ENCODE measurements at regions not wholly inside any gene's neighbourhood (a gene's known extent, or its start where the extent isn't known, plus 50 kb on each side); places are given as distances from the start of the nearest gene placed in this dataset.

GRCh38 chr6:140059947-140060346 lies 685.5 kb upstream of the CITED2 start:
- H3K4me1 ChIP-seq: peaks cover 23% of the 10 kb centered on the region
- H3K27me3 ChIP-seq (ENCODE audit: low read depth): no peaks in the 10 kb centered on the region
- no peak for TF ChIP-seq CTCF (IDR thresholded peaks at IDR 0.05; ENCODE audit: borderline replicate concordance)
- H3K4me3 ChIP-seq: no peak overlapping the region
- no peak for DNase-seq
- intact Hi-C loops (cut with micrococcal nuclease): no loop called here
- no peaks in the 10 kb centered on the region for H3K36me3 ChIP-seq
- no peak overlapping the region for H3K27ac ChIP-seq (replicated peaks)
- no peaks in the 10 kb centered on the region for H3K9me3 ChIP-seq (replicated peaks)

GRCh38 chr6:140058863-140059262 lies 684.4 kb upstream of the CITED2 start:
- Histone ChIP-seq H3K36me3 (no peaks in the 10 kb centered on the region), H3K4me1 (peaks cover 23% of the 10 kb centered on the region), H3K4me3 (no peak overlapping the region), H3K27me3 (ENCODE audit: low read depth) (no peaks in the 10 kb centered on the region), H3K9me3 (replicated peaks) (no peaks in the 10 kb centered on the region), H3K27ac (replicated peaks) (no peak overlapping the region)
- DNase-seq: no peak
- no peak for TF ChIP-seq CTCF (IDR thresholded peaks at IDR 0.05; ENCODE audit: borderline replicate concordance)
- intact Hi-C loops (cut with micrococcal nuclease): no loop called here

- H3K27me3 ChIP-seq (ENCODE audit: low read depth): no peaks in the 10 kb centered on the region
- DNase-seq: no peak
- peak; percentile 47 for TF ChIP-seq CTCF (IDR thresholded peaks at IDR 0.05; ENCODE audit: borderline replicate concordance)
- no peaks in the 10 kb centered on the region for H3K4me1 ChIP-seq
- intact Hi-C loops (cut with micrococcal nuclease): no loop called here
- H3K27ac ChIP-seq (replicated peaks): no peak overlapping the region
- H3K4me3 ChIP-seq: no peak overlapping the region
- H3K9me3 ChIP-seq (replicated peaks): no peaks in the 10 kb centered on the region
- no peaks in the 10 kb centered on the region for H3K36me3 ChIP-seq
Observed at GRCh38 chr6:140052736-140053729, 678.6 kb upstream of the CITED2 start.

- no peak for TF ChIP-seq CTCF (IDR thresholded peaks at IDR 0.05; ENCODE audit: borderline replicate concordance)
- Histone ChIP-seq H3K27me3 (ENCODE audit: low read depth) (no peaks in the 10 kb centered on the region), H3K4me1 (no peaks in the 10 kb centered on the region), H3K9me3 (replicated peaks) (peaks cover 8% of the 10 kb centered on the region), H3K27ac (replicated peaks) (no peak overlapping the region), H3K36me3 (no peaks in the 10 kb centered on the region), H3K4me3 (no peak overlapping the region)
- DNase-seq: no peak
- intact Hi-C loops (cut with micrococcal nuclease): no loop called here
Observed at GRCh38 chr6:140051521-140052512, 677.4 kb upstream of the CITED2 start.
